NCI-H2081 (cell line): ENCODE measurements at regions not wholly inside any gene's neighbourhood (a gene's known extent, or its start where the extent isn't known, plus 50 kb on each side); places are given as distances from the start of the nearest gene placed in this dataset.

Source experiments
- DNase-seq, 2 experiments: peaks; one replicate each; lab custom pipeline; 2025; lab: John Stamatoyannopoulos, UW

DNA sequence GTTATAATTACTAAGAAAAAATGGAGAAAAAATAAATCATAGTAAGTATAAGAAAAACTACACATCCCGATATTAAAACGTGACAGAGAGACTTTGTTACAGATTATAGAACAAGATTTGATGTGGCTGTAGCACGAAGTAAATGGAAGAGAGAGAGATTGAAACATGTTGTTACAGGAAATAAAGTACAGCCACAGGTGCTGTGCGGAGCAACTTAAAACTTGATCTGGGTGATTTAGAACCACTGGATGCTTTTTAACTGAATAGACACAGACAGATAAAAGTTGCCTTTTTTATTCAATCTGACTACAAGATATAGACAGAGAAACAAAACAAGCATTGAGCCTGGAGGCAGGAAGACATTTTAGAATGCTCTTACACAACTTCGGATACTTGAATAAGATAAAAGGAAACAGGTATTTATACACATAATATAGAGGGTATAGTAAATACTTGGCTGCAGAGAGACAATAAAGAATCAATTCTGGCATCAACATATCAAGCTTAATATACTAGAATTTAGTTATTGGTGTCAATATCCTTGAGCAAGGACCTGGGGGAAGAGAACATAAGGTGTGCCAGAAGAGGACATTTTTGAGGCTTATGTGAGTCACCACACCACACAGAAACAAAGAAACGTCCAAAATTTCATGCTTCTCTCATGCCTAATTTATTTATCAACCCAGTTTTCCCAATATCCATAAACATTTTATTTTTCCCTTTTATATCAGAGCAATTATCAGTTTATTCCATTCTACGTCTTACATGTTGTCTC lies 548.5 kb downstream of the SLITRK1 start:
- no peak for DNase-seq

GRCh38 chr13:83332751-83333150 lies 549.5 kb downstream of the SLITRK1 start:
- no peak for DNase-seq

GRCh38 chr13:83327091-83327490 lies 555.2 kb downstream of the SLITRK1 start:
- DNase-seq = no peak

GRCh38 chr13:83325125-83325853 lies 557.0 kb downstream of the SLITRK1 start:
- DNase-seq = no peak

GRCh38 chr13:83311886-83312577 lies 570.2 kb downstream of the SLITRK1 start:
- no peak for DNase-seq

- no peak for DNase-seq
These were observed 583.7 kb downstream of the SLITRK1 start for GRCh38 chr13:83298617-83299016.

GRCh38 chr13:83297586-83298290 lies 584.5 kb downstream of the SLITRK1 start:
- no peak for DNase-seq

GRCh38 chr13:83295686-83296085 lies 586.6 kb downstream of the SLITRK1 start:
- DNase-seq = no peak

DNA sequence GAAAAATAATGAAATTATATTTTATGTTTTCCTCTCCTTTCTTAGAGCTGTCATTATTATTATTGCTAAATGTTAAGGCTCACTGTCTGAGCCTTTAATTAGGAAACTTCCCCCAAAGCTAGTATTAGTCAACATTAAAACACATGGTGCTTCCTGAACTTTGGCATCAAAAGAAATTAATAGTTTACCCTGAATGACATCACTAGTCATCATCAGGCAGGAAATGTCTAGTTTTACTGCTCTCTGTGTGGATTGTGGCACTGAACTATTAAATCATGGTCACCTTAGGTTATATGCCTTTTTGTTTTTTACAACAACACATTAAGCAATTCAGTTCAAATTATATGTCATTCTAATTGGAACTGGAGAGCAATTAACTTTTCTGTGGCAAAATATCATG lies 595.5 kb downstream of the SLITRK1 start:
- DNase-seq = no peak

DNA sequence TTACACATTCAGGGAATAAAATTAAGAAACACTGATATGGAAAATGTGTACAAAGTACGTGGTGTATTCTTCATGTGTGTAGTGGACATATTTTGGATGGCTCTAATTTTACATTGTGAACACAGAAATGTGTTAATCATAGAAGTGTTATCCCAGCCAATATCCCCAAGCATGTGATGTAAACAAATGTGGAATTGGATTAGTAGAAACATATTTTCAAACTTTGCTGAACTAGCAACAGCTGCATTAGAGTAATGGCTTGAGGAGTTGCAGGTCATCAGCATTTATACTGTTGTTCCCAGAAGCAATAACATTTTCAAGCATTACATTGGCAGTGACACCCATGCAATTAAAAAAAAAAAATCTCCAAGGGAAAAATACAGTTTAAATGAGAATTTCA lies 600.6 kb downstream of the SLITRK1 start:
- no peak for DNase-seq

DNA sequence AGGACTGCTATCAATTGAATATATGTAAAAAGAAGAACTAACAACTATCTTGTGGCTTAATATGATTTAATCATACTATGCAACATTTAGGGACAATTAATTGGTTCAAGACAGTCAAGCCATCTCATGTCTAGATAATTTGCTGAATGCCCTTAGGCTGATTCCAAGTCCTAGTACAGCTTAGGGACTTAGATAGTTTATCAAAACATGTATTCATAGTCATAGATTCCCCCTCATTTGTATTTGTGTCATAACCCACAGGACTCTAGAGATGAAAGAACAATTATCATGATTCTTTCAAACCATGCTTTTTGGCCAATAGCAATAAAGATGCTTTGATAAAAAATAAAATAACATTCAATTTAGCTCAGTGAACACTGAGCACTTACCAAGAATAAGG lies 607.6 kb downstream of the SLITRK1 start:
- DNase-seq = no peak

DNA sequence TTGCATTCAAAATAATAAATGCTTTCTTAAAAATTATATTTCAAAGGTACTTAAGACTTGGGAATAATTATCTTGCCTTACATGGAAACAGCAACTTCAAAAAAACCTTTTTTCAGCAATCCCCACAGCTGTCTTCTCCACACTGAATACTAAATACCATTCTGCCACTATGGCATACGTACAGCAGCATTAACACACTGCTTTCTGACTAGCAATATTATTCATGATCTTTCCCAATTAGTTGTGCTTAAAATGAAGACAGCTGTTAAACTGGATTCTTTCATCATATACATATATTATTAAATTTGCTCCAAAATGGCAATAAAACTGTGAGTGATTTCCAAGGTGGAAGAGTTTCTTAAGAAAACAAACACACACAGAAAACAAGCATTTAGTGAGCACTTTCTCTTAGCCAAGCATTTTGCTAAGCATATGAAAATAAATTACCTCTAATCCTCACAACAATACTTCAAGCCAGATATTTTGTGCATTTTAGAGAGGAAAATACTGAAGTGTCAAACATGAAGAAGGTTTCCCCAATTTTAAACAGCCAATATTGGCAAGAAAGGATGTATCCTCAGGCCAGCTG lies 609.5 kb downstream of the SLITRK1 start:
- no peak for DNase-seq

DNA sequence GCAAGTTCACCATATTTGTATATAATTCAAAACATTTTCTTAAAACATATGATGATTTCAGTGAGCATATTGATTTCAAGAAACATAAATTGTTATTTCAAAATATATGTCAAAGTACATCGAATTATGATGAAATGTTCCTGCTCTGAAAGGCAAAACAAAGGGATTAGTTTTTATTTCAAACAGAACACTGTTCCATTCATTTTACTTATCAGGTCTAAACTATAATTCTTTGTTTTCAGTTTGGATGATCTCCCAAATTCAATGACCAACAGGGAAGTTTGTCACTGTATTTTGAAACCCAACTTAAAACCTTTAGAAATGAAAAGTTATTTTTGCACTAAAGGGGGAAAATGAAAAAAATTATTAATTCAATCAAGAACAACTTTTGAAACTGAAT lies 610.2 kb downstream of the SLITRK1 start:
- no peak for DNase-seq

DNA sequence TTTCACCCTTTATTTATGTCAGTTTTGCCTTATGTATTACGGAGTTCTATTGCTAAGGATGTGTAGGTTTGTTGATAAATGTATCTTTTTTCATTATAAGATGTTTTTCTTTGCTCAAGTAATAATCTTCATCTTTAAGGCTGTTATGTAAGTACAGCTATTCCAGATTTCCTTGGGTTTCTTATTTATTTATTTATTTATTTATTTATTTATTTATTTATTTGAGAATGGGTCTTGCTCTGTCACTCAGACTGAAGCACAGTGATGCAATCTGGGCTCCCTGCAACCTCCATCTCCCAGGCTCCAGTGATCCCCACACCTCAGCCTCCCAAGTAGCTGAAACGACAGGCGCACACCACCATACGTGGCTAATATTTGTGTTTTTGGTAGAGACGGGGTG lies 617.0 kb downstream of the SLITRK1 start:
- no peak for DNase-seq

DNA sequence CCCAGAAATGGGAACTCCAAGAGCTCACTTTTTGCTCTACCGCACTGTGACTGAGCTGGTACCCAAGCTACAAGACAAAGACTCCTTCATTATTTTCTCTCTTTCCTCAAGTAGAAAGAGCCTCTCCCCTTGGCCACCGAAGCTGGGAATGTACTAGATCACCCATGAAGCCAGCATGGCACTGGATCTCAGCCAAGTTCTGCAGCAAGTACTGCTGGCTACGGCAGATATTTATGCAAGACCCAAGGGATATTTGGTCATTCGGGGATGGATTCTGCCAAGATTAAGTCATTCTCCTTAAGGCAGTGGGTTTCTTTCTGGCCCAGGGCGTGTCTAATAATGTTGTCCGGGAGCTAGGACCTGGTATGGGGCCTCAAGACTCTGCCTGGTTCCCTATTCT lies 633.5 kb downstream of the SLITRK1 start:
- no peak for DNase-seq

GRCh38 chr13:83232626-83233025 lies 649.6 kb downstream of the SLITRK1 start:
- DNase-seq = no peak

- no peak for DNase-seq
These were observed 652.5 kb downstream of the SLITRK1 start for GRCh38 chr13:83229574-83230305.

DNA sequence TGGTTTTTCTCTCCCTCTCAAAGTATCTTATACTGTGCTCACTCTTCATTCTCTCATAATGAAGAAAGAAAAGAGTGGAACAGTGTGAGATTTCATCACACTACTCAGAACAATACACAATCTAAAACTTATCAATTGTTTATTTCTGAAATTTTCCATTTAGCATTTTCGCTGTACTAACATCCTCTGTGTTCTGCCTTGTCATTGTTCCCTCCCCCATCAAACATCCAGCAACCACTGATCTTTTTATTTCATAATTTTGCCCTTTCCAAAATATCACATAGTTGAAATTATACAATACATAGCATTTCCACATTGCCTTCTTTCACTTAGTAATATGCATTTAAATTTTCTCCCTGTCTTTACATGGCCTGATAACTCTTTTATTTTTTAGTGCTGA lies 658.7 kb downstream of the SLITRK1 start:
- no peak for DNase-seq

DNA sequence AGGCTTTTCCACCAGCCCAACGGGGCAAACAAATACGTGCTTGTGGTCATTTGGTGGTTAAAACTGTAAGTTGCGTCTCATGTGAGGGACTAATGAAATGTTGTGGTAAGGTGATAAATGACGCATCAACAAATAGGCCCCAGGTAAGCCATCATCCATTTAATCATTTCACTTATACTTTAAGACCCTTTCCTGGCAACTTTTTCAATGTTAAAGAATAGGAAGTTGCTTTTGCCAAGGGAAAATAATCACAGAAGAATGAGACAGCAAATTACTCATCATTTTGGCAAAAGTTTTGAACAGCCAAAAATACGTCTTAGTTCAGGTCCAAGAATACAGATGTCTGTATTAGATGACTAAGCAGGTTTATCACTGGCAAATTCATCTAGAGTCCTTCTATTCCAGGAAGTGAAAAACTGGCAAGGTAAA lies 660.4 kb downstream of the SLITRK1 start:
- no peak for DNase-seq

GRCh38 chr13:83221256-83221655 lies 661.0 kb downstream of the SLITRK1 start:
- DNase-seq = peak in 1 of 2 experiments; percentile 1

- no peak for DNase-seq
These were observed 662.0 kb downstream of the SLITRK1 start for GRCh38 chr13:83220241-83220640.
